Stomach (tissue), 8 donors: ENCODE measurements at regions not wholly inside any gene's neighbourhood (a gene's known extent, or its start where the extent isn't known, plus 50 kb on each side); places are given as distances from the start of the nearest gene placed in this dataset.
A peak's percentile ranks its signal among the peaks of the same experiment; 100 is the strongest.

Experiments
- DNase-seq, 2 donors: peaks; one replicate each; pipeline versions ENCODE4 v3.0.0 to v3.0.0-alpha.2; 2013 to 2019
- H3K27ac ChIP-seq, 5 donors: fragments of 200-600 bp in 4 of 5; sonication (generic) in 4 of 5; one replicate each; pipeline ENCODE4 v1.5.1; 2013 to 2019; ENCODE audit warnings: mild to moderate bottlenecking in 1 of 5, moderate library complexity in 1 of 5
- H3K27me3 ChIP-seq, 3 donors: fragments of 200-600 bp; sonication (generic); one replicate each; pipeline ENCODE4 v1.5.1; 2017 to 2019; ENCODE audit warnings: mixed run types in 1 of 3
- H3K36me3 ChIP-seq, 4 donors: fragments of 200-600 bp; sonication (generic); 1 replicate in 3 of 4; 2 replicates in 1 of 4; pipeline ENCODE4 v1.5.1; 2016 to 2019
- H3K4me1 ChIP-seq, 4 donors: fragments of 200-600 bp; sonication (generic); one replicate each; pipeline ENCODE4 v1.5.1; 2016 to 2019
- H3K4me3 ChIP-seq, 4 donors: fragments of 200-600 bp; sonication (generic) in 3 of 4; one replicate each; pipeline ENCODE4 v1.5.1; 2016 to 2019; ENCODE audit warnings: mild to moderate bottlenecking in 1 of 4
- H3K9me3 ChIP-seq, 4 donors: fragments of 200-600 bp; sonication (generic); one replicate each; pipeline ENCODE4 v1.5.1; 2016 to 2019
- CTCF ChIP-seq, 7 experiments: fragments of 450-650 bp in 4 of 7; fragments of 200-600 bp in 3 of 7; sonication (generic) in 3 of 7; IDR thresholded peaks; one replicate each; pipeline ENCODE4 v1.5.1; 2016 to 2019; ENCODE audit warnings: antibody characterized with exemption in 7 of 7, control low read depth in 2 of 7, mild to moderate bottlenecking in 1 of 7
- EP300 ChIP-seq: sonication (generic); formaldehyde crosslinking; IDR thresholded peaks from one replicate; pipeline ENCODE4 v1.6.1; 2017; ENCODE audit warnings: antibody characterized with exemption
- POLR2A ChIP-seq, 4 donors: fragments of 450-650 bp; IDR thresholded peaks; one replicate each; pipeline ENCODE4 v1.6.1; 2016; ENCODE audit warnings: antibody characterized with exemption in 4 of 4, control low read depth in 2 of 4, mild to moderate bottlenecking in 1 of 4, moderate library complexity in 1 of 4
- POLR2AphosphoS5 ChIP-seq, 3 donors: sonication (generic); formaldehyde crosslinking; IDR thresholded peaks; one replicate each; pipeline ENCODE4 v1.6.1; 2016; ENCODE audit warnings: antibody characterized with exemption in 3 of 3
- WGBS, 5 donors: extraction: QIAGEN DNeasy Blood & Tissue Kit in 3 of 5; methylation state at CpG; one replicate each; pipeline versions ENCODE4 v1.1.5 to v1.1.7; 2013 to 2018; 5-methylcytosine and 5-hydroxymethylcytosine counted together
- intact Hi-C: fragments of 100-400 bp; cut with DNase I; formaldehyde crosslinking; loops from one replicate; pipeline ENCODE4 v1.15.1; 2023; ENCODE audit warnings: low total_unique reads
- donor health status: healthy with polysubstance abuse.
- donor health status: Bipolar disorder and iron deficiency.
- donor health status: healthy.

GRCh38 chr12:75596406-75596805, 85.0 kb upstream of the KRR1 start:
- H3K36me3 ChIP-seq, result no peaks in the 10 kb centered on the region
- TF ChIP-seq EP300, result no peak
- no peaks in the 10 kb centered on the region for H3K9me3 ChIP-seq
- no peaks in the 10 kb centered on the region for H3K4me1 ChIP-seq
- 16 to 42% (median 34%) methylated on average over 1 of the region's 1 CpG for WGBS, 5 donors
- no peak for DNase-seq
- no peak overlapping the region for H3K27ac ChIP-seq
- no peak overlapping the region for H3K4me3 ChIP-seq
- intact Hi-C loops, result no loop called here
- H3K27me3 ChIP-seq, result no peaks in the 10 kb centered on the region

GRCh38 chr12:75592638-75593335, 81.4 kb upstream of the KRR1 start:
- intact Hi-C loops, result no loop called here
- H3K27ac ChIP-seq, result no peak overlapping the region
- H3K4me3 ChIP-seq, result no peak overlapping the region
- H3K27me3 ChIP-seq, result no peaks in the 10 kb centered on the region
- no peaks in the 10 kb centered on the region for H3K4me1 ChIP-seq
- TF ChIP-seq CTCF (IDR thresholded peaks at IDR 0.05) (no peak), POLR2AphosphoS5 (IDR thresholded peaks at IDR 0.05) (no peak), POLR2A (IDR thresholded peaks at IDR 0.05) (no peak), EP300 (no peak)
- no peaks in the 10 kb centered on the region for H3K9me3 ChIP-seq
- H3K36me3 ChIP-seq, result no peaks in the 10 kb centered on the region
- 84 to 92% (median 89%) methylated on average over 3 of the region's 3 CpGs for WGBS, 5 donors
- DNase-seq, result no peak

- 92 to 98% (median 95%) methylated on average over 5 of the region's 5 CpGs for WGBS, 5 donors
- H3K4me3 ChIP-seq, result no peak overlapping the region
- H3K36me3 ChIP-seq, result no peaks in the 10 kb centered on the region
- intact Hi-C loops, result no loop called here
- no peak overlapping the region for H3K27ac ChIP-seq
- no peak for DNase-seq
- no peaks in the 10 kb centered on the region for H3K9me3 ChIP-seq
- no peaks in the 10 kb centered on the region for H3K4me1 ChIP-seq
- no peaks in the 10 kb centered on the region for H3K27me3 ChIP-seq
- TF ChIP-seq POLR2AphosphoS5 (IDR thresholded peaks at IDR 0.05), result no peak
Measured at GRCh38 chr12:75592086-75592485, 80.7 kb upstream of the KRR1 start.

- intact Hi-C loops, result no loop called here
- Histone ChIP-seq H3K4me1 (no peaks in the 10 kb centered on the region), H3K36me3 (no peaks in the 10 kb centered on the region), H3K9me3 (no peaks in the 10 kb centered on the region), H3K4me3 (no peak overlapping the region), H3K27ac (no peak overlapping the region), H3K27me3 (no peaks in the 10 kb centered on the region)
- 45 to 67% (median 61%) methylated on average over 1 of the region's 1 CpG for WGBS, 5 donors
- TF ChIP-seq POLR2A (IDR thresholded peaks at IDR 0.05) (no peak), CTCF (IDR thresholded peaks at IDR 0.05) (no peak), EP300 (no peak), POLR2AphosphoS5 (IDR thresholded peaks at IDR 0.05) (no peak)
- DNase-seq, result peak in 1 of 2 donors; percentile 46
Measured at GRCh38 chr12:75591628-75592027, 80.2 kb upstream of the KRR1 start.

- Histone ChIP-seq H3K4me1 (no peaks in the 10 kb centered on the region), H3K9me3 (no peaks in the 10 kb centered on the region), H3K27me3 (no peaks in the 10 kb centered on the region), H3K4me3 (no peak overlapping the region), H3K36me3 (no peaks in the 10 kb centered on the region), H3K27ac (no peak overlapping the region)
- intact Hi-C loops, result no loop called here
- no peak for DNase-seq
- 32 to 58% (median 38%) methylated on average over 2 of the region's 2 CpGs for WGBS, 5 donors
- TF ChIP-seq EP300 (no peak), POLR2A (IDR thresholded peaks at IDR 0.05) (no peak)
Measured at GRCh38 chr12:75589801-75590200, 78.4 kb upstream of the KRR1 start.

GRCh38 chr12:75587340-75588106, 76.1 kb upstream of the KRR1 start:
- Histone ChIP-seq H3K27ac (no peak overlapping the region), H3K9me3 (no peaks in the 10 kb centered on the region), H3K4me1 (no peaks in the 10 kb centered on the region), H3K4me3 (no peak overlapping the region), H3K36me3 (no peaks in the 10 kb centered on the region), H3K27me3 (no peaks in the 10 kb centered on the region)
- DNase-seq, result no peak
- TF ChIP-seq EP300 (no peak), POLR2AphosphoS5 (IDR thresholded peaks at IDR 0.05) (no peak), CTCF (IDR thresholded peaks at IDR 0.05) (no peak), POLR2A (IDR thresholded peaks at IDR 0.05) (no peak)
- intact Hi-C loops, result no loop called here
- 80 to 95% (median 86%) methylated on average over 4 of the region's 4 CpGs for WGBS, 5 donors
